NCI-H2196 treated with DMSO at 0.1 percent for 48 hours (cell line): ENCODE measurements at regions not wholly inside any gene's neighbourhood (a gene's known extent, or its start where the extent isn't known, plus 50 kb on each side); places are given as distances from the start of the nearest gene placed in this dataset.
"Not testable (repeated sequence)": the region's sequence is repeated elsewhere in the genome, so short reads cannot be mapped to it uniquely, and the experiment has no call there.

Experiments used
- DNase-seq: peaks from one replicate; lab custom pipeline; 2025; ENCODE audit not compliant: unreplicated experiment; lab: John Stamatoyannopoulos, UW

DNA sequence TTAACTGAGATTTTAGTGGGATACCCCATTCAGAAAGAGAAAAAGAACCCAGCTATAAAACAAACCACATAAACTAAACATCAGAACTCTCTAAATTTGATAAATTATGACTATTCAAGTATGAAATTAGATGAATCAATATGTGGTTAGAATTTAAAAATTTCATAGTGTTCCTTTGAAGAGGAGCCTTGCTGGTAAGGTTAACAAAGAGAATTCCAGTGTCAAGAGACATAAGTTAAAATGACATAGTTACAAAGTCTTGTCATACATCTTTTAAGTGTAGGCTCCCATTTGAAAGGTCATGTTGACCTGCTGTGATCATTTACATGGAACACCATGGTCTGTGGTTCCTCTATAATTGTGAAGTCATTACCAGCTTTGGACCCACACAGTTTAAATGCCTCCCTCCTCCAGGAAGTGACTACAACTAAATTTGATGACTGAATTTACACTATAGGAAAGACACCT is 231.6 kb upstream of the ETAA1 start:
- DNase-seq = no peak

DNA sequence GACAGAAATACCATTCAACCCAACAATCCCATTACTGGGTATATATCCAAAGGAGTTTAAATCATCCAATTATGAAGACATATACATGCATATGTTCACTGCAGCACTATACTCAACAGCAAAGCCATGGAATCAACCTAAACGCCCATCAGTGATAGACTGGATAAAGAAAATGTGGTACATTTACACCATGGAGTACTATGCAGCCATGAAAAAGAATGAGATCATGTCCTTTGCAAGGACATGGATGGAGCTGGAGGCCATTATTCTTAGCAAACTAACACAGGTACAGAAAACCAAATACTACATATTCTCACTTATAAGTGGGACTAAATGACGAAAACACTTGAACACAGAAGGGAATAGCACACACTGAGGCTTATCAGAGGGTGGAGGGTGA is 230.6 kb upstream of the ETAA1 start:
- not testable (repeated sequence) for DNase-seq

DNA sequence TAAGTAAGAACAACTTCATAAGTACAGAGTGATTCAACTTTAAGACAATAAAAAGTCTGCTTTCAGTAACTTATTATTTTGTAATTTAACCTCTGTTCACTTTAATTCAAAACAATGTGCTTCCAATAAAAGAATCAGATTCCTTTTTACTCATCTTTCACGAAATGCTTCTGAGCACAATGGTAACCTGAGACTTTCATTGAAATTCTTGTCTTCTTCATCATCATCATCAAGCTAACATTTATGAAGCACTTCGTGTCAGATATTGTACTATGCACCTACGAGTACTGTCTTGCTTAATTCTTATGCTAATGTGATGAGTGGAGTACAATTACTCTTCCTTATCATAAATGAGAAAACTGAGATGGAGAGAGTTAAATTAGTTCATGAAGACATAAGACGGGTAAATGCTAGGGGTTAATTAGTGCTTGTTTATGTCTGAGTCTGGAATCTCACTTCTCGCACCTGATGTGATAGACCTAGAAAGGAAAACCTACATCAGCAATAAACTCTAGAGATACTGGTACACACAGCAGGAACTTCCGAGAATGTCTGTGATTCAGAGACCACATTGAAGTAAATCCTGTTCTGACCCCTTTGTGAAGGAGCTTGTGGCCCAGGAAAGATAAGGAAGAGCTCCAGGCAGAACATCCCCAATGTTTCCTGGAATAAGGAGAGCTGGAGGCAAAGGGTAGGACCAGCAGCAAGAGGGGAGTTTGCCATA is 227.6 kb upstream of the ETAA1 start:
- no peak for DNase-seq

DNA sequence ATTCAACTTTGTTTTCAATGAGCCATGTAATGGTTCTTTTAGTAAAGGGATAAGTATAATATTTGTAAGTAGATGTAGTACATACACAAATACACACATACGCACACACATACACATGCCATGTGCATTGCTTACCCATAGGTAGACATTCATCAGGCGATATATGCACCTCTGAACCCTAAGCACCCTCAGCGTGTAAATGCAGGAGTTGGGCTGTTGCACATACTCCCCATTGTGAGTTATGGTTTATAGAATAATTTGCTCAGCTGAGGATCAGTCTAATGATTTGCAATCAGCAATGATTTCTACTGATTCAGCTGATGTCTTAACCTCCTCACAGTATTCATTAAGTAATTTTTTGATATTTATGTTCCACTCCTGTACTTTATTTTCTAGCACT is 217.6 kb upstream of the ETAA1 start:
- no peak for DNase-seq

DNA sequence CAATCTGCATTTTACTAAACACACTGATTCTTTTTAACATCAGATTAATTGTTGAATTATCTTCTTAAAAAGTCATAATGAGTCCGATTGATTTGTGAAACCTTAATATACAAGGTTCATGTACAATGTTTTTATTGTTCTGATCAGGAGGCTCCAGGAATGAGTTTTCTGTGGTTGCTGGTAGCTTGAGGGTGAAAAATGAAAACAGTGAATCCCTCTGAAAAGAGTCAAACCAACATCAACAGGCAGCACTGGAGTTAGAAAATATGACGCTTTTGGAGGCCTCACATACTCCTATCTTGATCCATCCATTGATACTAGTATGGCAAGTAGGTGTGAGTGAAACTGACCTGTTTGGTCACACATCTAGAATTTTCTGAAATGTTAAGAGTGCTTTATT is 216.3 kb upstream of the ETAA1 start:
- DNase-seq = no peak

DNA sequence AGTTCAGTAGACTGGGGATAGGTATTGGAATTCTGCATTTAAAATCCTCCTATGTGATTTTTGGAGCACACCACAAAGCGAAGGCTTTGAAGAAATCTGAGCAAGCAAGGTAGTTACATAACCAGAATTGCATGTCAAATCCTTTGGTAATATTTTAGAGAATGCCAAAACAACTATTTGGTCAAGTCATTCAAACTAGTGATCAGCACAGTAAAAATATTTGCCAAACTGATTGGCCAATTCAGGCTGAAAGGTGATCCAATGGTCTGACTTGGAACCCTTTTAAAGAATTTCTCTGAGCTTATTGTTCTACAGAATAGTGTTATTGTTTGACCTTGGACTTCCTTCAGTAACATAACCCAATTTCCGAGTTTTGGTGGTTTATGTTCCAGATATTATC is 214.2 kb upstream of the ETAA1 start:
- no peak for DNase-seq

DNA sequence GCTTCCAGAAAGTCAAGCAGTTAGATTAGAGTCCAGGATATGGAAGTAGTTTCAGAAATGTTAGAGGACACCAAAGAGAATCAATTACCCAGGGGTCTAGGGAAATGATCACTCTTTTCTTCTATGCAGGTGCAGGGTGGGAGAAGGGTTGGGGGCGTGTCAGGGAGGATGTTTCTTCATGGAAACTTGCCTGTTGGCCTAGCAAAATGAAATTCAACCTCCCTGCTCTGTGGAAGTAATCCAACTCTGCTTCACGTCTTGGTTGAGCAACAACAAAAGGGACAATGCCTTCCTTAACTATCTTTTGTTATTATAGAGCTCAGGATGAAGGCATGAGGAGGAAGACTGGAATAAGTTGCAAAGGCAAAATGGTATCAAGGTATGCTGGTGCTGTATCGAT is 210.8 kb upstream of the ETAA1 start:
- no peak for DNase-seq

DNA sequence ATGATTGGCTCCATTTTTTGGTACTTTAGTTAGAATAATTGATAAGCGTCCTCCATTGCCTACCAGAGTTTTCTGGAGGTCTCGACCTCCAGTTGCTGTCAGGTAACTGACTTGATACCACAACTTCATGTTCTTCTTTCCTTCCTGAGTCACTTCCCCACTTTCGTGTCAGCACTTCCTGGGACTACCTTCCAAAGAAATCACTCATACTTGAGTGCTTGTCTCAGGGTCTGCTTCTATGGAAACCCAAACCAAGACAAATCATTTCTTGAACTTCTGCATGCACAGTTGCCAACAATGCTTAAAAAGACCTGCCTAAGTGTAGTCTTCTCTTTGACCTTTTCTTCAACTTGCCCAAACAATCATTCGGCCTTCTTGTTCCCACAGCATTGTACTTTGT is 210.3 kb upstream of the ETAA1 start:
- DNase-seq = no peak

DNA sequence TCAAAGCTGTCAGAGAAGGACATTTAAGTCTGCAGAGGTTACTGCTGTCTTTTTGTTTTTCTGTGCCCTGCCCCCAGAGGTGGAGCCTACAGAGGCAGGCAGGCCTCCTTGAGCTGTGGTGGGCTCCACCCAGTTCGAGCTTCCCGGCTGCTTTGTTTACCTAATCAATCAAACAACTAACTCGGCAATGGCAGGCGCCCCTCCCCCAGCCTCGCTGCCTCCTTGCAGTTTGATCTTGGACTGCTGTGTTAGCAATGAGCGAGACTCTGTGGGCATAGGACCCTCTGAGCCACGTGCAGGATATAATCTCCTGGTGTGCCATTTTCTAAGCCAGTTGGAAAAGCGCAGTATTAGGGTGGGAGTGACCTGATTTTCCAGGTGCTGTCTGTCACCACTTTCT is 201.8 kb upstream of the ETAA1 start:
- not testable (repeated sequence) for DNase-seq

DNA sequence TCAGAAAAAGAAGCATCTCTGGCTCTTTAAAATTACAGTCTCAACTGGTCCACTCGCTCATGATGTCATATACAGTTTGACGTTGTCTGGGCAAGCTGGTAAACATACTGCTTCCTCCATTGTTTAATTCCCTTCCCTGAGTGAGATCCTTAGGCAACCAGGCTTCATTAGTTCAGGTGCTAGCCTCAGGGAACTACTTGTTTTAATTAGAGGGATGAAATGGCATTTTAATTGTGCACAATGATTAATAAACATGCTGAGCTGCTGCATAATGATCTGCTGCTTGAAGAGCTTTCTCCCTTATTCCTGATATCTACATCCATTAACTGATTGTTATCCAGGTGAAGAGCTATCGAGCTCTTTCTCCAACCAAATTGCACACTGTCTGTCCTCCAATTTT is 195.6 kb upstream of the ETAA1 start:
- no peak for DNase-seq

DNA sequence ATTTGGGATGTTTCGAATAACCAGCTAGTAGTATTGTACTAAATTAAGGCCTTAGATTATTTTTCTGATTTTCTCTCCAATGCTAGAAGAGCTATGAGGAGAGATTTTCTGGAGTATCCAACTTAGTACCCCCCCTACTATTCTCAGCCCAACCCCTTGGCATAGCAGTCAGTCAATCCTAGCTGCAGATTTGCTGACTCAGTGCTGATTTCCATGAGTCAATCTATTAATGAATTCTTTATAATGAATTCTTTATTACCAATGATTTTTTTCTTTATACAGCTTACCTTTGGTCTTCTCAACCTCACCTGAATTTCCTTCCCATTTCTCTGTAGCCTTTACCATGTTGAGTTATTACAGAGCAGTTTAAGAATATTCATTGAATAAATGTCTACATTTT is 192.8 kb upstream of the ETAA1 start:
- DNase-seq = no peak

DNA sequence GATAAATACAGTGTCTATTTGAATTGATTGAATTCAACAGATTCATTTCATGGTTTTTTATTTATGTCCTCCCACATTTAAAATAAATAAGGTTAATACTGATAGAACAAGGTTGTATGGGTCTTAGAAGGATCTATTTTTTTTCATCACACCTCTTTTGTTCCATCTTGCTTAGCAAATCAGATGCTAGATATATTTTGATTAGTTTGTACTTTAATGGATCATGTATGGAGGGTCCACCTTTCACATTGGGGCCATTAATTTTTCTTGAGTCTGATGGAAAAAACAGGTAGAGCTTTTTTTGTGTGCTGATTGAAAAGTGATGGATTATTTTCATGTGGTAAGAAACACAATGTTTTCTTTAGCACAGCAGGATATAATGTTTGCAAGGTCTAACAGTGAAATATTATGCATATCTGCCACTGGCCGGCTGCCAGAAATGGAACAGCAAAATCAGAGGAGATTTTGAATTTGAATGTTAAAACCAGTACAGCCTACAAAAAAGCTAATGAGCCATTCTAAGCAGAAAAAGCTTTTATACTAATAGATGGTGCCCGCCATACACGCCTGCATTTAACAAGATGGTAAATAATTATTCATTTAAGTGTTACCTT is 188.1 kb upstream of the ETAA1 start:
- no peak for DNase-seq

DNA sequence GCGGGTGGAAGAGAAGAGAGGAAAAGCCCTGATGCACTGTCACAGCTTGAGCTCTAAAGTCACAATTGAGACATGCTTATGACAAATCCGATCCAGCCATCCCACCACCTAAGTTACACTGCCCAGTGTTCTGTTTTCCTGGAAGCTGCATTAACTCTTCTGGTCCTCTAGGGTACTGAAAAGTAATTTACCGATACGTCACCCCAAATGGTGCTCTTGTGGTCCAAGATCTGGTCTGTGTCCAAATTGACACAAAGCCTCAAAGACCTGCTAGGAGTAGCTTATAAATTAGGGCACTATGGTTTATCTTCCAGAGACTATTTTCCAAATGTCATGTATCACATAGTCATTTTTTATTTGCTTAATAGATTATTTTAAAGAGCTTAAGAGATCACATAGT is 186.7 kb upstream of the ETAA1 start:
- DNase-seq = no peak

DNA sequence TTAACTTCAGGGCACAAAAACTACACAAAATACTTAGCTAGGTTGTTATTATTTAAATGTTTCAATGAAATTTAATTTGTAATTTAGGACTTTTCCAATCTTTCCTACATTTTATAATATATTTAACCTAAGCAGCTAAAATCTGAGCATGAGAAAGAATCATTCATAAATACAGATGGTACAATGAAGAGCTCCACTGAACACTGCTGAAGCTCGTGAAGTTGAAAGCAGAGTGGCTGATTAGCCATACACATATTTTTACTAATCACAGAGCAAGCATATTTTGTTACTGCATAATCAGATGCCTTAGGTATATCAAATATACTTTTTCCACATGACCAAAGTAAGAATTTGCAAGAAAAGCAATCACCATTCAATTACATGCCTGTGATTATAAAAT is 184.9 kb upstream of the ETAA1 start:
- no peak for DNase-seq

DNA sequence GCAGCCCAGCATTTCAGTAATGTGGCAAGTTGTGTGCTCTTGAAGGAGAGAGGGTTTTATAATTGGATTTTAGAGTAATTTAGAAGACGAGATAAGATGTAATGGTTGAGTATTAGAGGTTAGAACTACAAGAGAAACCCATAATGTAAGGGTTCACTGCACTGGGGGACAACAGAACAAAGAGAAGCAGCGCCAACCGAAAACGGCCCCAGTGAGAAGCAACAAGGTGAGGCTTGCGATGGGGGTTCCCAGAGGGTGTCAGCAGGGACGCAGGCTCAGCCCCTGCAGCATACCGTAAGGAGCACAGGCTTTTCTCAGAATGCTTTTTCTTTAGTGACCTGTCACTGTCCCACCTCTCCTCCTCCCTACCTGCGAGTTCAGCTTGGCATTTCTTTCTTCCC is 183.9 kb upstream of the ETAA1 start:
- DNase-seq = no peak

DNA sequence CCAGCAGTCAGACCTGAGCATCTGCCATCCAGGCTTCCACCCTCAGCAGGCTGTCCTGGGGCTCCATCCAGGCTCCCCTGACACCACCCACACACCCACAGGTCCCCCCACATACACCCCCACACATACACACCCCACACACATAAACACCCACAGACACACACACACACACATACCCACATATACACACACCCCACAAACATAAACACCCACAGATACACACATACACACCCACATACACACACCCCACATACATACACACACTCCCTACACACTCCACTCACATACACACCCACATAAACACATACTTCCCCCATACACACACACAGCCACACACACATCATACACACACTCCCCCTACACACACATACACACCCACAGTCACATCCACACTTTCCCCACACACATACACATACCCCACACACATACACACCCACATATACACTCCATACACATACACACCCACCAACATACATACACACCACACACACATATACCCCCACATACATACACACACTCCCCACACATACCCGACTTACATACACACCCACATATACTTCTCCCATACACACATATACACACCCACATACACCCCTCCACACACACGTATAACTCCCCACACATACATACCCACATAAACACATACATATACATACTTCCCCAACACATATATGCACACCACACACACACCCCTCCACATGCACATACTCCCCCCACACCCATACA is 183.3 kb upstream of the ETAA1 start:
- no peak for DNase-seq

DNA sequence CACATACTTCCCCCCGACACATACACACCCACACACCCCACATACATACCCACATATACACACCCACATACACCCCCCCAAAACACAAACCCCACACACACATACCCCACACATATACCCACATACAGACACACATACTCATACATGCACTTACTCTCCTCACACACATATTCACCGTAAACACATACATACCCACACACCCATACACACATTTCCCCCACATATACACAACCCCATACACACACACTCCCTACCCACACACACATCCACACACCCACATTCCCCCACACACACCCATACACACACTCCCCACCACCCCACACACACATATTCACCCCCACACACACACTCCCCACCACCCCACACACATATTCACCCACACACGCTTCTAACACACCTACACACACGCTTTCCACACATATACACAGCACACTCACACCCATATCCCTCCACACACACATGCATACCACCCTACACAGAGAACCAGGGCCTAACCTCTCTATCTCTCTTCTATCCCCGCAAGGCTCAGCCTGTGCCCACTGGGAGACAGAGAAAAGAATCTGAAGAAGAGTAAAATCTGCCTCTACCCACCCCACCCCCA is 182.4 kb upstream of the ETAA1 start:
- no peak for DNase-seq

DNA sequence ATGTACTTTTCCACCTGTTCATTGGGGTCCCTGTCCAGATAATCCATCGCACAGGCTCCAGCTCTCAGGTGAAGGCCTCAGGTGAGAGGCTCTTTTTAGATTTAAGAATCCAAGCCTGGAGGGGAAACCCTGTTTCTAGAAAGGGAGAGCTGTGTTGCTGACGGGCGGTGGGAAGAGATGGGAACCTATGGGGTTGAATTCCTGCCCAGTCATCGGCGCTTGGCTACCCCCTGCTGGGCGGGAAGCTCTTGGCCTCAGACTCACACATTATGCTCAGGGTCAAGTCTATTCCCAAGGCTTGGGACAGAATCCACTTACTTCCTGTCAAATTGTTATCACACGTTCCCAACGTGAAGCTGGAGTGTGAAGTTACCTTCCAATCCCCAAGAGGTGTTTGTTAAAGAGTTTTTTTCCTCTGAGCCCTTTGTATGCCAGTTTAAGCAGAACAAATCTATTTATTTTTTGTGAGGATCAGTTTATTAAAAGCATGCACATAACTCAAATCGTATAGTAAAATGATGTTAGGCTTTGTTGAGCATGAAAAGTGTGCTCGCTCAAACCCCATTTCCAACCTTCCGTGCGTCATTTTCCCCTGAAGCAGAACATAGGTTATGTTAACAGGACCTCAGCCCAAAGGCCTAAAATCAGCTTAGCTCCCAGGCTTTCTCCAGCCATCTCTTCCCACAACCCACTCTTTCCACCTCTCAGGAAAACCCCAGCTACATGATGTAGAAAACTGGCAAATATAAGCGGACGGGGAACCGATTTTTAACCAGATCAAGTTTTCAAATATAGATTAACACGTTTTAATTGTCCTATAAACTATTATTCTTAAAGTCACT is 181.7 kb upstream of the ETAA1 start:
- DNase-seq = no peak

DNA sequence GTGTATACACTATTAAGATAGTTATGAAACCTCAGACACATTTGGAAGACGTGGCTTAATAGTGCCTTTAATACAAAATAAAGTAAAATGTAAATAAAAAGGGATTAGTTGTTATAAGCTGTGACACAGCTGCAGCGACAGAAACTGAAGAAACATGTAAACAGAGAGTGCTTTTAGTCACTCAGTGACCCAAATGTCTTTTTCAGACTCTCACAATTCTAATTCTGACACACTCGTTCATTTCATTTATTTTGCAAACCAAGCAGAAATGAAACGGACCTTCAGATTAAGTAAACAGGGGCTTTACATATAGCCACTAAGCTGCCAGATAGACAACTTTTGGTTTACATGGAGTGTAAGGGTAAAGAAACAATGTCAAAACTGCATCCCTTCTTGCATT is 181.0 kb upstream of the ETAA1 start:
- DNase-seq = no peak

DNA sequence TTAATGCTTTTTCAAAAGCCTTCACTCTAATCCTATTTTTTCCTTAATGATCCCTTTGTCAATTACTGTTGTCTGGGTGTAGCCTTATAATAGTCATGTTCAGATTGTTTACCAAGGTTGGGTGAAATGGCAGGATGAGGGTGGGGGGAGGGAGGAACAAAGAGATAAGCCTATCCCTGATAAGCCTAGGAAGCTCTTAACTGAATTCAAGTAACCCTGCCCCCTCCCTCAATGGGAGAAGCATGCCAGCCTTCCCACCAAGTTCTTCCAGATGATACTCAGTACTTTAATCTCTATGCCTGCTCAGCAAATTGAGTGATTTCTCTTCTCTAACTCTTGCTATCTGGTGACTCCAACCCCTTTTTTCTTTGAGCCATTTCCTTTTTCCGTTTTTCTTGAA is 180.3 kb upstream of the ETAA1 start:
- DNase-seq = no peak

DNA sequence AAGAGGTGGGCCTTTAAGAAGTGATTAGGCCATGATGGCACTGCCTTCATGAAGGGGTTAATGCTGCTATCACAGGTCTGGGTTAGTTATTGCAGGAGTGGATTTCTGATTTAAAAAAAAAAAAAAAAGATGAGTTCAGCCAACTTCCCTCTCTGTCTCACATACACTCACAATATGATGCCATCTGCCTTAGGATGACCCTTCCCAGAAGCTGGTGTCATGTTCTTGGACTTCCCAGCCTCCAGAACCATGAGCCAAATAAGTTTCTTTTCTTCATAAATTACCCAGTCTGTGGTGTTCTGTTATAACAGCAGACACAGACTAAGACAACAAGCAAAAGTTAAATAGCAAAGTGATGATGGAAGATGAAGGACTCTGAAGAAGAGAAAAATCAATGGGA is 179.7 kb upstream of the ETAA1 start:
- no peak for DNase-seq
